ENCODE measurements at regions not wholly inside any gene's neighbourhood (a gene's known extent, or its start where the extent isn't known, plus 50 kb on each side); places are given as distances from the start of the nearest gene placed in this dataset.

DNA sequence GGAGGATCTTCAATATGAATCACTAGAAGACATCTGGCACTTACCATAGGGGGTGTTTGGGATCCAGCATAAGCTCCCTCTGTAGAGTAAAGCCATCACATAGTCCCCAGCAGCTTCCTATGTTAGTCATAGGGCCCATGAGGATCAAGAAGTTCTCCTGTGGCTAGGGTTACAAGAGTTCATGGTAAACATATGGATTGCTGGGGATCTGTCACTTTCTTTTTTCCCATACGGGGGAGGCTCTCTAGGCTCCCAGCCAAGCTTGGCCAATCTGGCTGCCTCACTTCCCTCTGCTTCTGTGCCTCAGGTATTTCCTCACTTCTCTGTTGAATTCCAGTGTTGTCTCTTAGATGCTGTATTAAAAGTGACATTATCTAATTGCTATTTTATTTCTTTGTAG, 597.9 kb downstream of the PDCD6IP start:
- H3K4me3 ChIP-seq (ENCODE audit: low read depth, low read length): no peak overlapping the region
- TF ChIP-seq, protein P1, sequence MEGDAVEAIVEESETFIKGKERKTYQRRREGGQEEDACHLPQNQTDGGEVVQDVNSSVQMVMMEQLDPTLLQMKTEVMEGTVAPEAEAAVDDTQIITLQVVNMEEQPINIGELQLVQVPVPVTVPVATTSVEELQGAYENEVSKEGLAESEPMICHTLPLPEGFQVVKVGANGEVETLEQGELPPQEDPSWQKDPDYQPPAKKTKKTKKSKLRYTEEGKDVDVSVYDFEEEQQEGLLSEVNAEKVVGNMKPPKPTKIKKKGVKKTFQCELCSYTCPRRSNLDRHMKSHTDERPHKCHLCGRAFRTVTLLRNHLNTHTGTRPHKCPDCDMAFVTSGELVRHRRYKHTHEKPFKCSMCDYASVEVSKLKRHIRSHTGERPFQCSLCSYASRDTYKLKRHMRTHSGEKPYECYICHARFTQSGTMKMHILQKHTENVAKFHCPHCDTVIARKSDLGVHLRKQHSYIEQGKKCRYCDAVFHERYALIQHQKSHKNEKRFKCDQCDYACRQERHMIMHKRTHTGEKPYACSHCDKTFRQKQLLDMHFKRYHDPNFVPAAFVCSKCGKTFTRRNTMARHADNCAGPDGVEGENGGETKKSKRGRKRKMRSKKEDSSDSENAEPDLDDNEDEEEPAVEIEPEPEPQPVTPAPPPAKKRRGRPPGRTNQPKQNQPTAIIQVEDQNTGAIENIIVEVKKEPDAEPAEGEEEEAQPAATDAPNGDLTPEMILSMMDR (IDR thresholded peaks at IDR 0.05; ENCODE audit: low read depth, low read length): no peak
- in situ Hi-C loops (cut with HindIII; ENCODE audit: low sequenced_read_pairs): no loop called here
- no peak for DNase-seq (ENCODE audit: low read depth, low spot score)

DNA sequence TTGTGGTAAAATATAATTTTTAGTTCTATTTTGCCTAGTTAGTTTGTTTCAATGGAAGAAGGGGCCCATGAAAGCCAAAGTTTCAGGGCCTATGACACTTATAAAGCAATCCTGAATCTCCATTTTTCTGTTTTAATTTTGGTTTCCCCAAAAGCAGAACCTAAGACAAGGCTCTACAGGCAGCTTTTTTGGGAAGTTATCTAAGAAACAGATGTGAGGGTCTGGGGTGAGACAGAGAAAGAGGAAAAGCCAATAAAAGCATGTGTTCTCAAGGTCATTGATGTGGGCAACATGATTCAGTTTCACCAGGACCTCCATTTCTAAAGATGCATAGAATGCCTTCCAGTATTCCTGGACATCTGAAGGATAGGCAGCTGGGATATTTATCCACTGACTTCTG, 598.5 kb downstream of the PDCD6IP start:
- TF ChIP-seq, protein P1 (IDR thresholded peaks at IDR 0.05; ENCODE audit: low read depth, low read length): no peak
- in situ Hi-C loops (cut with HindIII; ENCODE audit: low sequenced_read_pairs): no loop called here
- H3K4me3 ChIP-seq (ENCODE audit: low read depth, low read length): no peak overlapping the region
- no peak for DNase-seq (ENCODE audit: low read depth, low spot score)

DNA sequence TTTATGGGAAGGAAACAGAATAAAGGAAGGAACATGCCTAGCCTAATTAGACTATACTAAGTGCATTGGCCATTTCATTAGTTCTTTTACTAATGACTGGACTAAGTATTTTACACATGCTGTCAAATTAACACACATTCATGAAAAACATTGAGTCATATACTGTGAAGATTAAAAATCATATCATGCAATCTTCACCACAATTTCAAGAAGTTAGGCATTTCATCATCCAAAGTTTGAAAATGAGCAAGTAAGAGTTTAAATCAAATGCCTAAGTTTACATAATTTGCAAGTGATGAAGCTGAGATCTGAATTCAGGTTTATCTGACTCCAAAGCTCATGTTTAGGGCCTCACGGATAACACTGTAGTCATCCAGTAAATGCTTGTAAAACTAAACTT, 601.0 kb downstream of the PDCD6IP start:
- no peak for DNase-seq (ENCODE audit: low read depth, low spot score)
- H3K4me3 ChIP-seq (ENCODE audit: low read depth, low read length): no peak overlapping the region
- TF ChIP-seq, protein P1 (IDR thresholded peaks at IDR 0.05; ENCODE audit: low read depth, low read length): no peak
- in situ Hi-C loops (cut with HindIII; ENCODE audit: low sequenced_read_pairs): no loop called here

DNA sequence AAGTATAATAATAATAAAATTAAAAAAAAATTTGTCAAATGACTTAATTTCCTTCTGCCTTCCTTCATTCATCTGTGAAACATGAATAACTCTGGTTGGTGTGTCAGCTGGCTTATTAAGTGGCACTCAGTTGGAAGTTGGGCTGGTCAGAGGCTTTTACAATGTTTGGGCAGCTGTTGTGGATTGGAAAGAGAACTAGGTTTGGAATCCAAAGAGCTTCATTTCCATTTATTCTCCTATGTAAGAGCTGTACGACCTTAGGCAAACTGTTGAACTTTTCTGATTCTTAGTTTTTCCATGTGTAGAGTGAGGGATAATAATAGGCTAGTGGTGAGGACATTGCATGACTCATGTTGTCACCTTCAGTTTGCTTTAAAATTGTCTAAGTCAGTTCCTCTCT, 606.7 kb downstream of the PDCD6IP start:
- no peak for DNase-seq (ENCODE audit: low read depth, low spot score)
- TF ChIP-seq, protein P1 (IDR thresholded peaks at IDR 0.05; ENCODE audit: low read depth, low read length): no peak
- no peak overlapping the region for H3K4me3 ChIP-seq (ENCODE audit: low read depth, low read length)
- in situ Hi-C loops (cut with HindIII; ENCODE audit: low sequenced_read_pairs): no loop called here

DNA sequence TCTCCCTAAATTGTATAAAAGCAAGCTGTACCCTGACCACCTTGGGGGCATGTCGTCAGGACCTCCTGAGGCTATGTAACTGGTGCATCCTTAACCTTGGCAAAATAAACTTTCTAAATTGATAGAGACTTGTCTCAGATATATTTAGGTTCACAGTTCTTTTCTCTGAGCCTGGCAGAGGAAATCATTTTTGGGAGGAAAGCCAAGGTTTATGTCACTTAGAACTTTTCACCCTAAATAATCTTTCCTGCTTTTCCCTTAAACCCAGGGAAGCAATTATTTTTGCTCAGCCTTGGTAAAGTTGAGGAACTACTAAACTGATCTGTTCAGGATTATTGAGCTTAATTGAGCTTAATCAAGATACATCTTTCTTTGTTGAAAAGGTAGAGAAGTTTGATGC, 608.9 kb downstream of the PDCD6IP start:
- H3K4me3 ChIP-seq (ENCODE audit: low read depth, low read length): no peak overlapping the region
- TF ChIP-seq, protein P1 (IDR thresholded peaks at IDR 0.05; ENCODE audit: low read depth, low read length): no peak
- DNase-seq (ENCODE audit: low read depth, low spot score): no peak
- in situ Hi-C loops (cut with HindIII; ENCODE audit: low sequenced_read_pairs): no loop called here

DNA sequence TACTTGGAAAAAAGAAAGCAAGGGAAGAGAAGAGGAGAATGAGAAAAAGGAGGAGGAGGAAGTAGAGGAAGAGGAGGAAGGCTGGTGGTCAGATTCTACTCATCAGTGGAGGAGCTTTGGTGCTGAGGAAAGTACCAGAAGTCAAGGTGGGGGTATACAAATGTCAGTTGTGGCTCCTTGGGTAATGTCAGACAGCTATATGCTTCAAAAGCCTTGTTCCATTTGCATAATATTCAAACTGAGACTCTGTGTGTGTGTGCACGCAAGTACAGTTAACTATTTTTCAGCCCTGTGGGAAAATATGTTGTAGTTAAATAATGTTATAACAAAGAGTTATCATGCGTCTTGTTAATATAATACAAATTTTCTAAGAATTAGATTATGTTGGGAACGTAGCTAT, 609.7 kb downstream of the PDCD6IP start:
- no peak overlapping the region for H3K4me3 ChIP-seq (ENCODE audit: low read depth, low read length)
- TF ChIP-seq, protein P1 (IDR thresholded peaks at IDR 0.05; ENCODE audit: low read depth, low read length): no peak
- in situ Hi-C loops (cut with HindIII; ENCODE audit: low sequenced_read_pairs): no loop called here
- no peak for DNase-seq (ENCODE audit: low read depth, low spot score)

DNA sequence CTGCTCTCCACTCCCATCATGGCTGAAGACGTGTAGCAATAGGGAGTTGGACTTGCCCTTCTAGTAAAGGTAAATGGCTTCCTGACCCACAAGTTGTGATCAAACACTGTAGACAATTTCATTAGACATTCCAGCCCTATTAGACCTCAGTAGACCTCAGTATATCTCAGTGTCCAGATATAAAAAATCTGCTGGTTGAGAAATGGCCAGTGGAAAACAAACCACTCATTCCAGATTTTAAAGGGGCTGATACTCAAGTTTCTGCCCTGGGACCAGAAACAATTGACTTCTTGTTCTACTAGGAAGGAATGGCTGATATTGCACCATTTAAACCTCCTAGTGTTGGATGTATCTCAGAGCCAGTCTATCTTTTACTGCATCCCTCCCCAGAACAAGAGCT, 613.2 kb downstream of the PDCD6IP start:
- no peak overlapping the region for H3K4me3 ChIP-seq (ENCODE audit: low read depth, low read length)
- in situ Hi-C loops (cut with HindIII; ENCODE audit: low sequenced_read_pairs): no loop called here
- TF ChIP-seq, protein P1 (IDR thresholded peaks at IDR 0.05; ENCODE audit: low read depth, low read length): no peak

More for the DNA sequence above, 613.2 kb downstream of the PDCD6IP start:
- no peak for DNase-seq (ENCODE audit: low read depth, low spot score)
